ENCODE measurements at regions not wholly inside any gene's neighbourhood (a gene's known extent, or its start where the extent isn't known, plus 50 kb on each side); places are given as distances from the start of the nearest gene placed in this dataset.
A peak's percentile ranks its signal among the peaks of the same experiment; 100 is the strongest.

DNA sequence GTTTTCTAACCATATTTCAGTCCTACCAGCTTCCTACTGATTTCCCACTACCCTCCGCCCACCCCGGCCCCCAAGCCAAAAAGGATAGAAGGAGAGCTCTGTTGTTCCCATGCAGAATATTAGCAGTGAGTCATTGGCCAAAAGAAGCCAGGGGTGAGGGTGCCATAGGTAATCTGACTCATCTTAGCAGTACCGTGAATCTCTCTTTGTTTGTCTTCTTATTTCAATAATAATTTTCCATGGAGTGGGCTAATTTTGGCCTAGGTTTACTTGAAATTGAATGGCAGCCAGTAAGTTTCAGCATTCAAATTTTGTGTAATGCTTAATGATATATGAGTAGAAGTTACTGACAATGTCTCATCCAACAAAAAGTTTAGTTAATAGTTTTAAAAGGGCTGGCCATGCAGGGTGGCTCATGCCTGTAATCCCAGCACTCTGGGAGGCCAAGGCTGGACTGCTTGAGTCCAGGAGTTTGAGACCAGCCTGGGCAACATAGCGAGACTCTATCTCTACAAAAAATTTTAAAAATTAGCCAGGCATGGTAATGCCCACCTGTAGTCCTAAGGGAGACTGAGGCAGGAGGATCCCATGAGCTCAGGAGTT is 74.2 kb downstream of the C9orf152 start:
- no peak for DNase-seq (ENCODE audit: low read depth in 1 of 2, low spot score in 1 of 2)

DNA sequence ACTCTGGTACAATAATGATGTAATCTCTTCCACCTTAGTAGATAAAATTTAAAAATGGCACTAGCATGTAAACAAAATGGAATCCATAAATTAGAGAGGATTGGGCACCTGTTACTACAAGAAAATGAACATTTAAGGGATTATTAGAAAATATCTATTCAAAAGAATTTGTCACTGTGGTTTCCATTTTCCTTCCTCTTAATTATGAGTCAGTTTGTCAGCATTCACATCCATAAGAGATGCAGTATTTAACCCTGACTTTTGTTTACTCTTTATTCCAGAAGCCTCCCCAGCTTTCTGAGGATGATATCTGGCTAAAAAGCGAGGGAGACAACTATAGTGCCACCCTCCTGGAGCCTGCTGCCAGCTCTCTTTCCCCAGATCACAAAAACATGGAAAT is 72.1 kb downstream of the C9orf152 start:
- no peak for DNase-seq (ENCODE audit: low read depth in 1 of 2, low spot score in 1 of 2)

DNA sequence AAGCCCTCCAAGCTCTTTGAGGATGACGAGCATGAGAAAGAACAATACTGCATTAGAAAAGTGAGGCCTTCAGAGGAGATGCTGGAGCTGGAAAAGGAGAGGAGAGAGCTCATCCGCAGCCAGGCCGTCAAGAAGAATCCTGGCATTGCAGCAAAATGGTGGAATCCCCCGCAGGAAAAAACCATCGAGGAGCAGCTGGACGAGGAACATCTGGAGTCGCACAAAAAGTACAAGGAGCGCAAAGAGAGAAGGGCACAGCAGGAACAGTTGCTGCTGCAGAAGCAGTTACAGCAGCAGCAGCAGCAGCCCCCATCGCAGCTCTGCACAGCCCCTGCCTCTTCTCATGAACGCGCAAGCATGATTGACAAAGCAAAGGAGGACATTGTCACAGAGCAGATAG is 71.2 kb downstream of the C9orf152 start:
- DNase-seq (ENCODE audit: low read depth in 1 of 2, low spot score in 1 of 2) = no peak

DNA sequence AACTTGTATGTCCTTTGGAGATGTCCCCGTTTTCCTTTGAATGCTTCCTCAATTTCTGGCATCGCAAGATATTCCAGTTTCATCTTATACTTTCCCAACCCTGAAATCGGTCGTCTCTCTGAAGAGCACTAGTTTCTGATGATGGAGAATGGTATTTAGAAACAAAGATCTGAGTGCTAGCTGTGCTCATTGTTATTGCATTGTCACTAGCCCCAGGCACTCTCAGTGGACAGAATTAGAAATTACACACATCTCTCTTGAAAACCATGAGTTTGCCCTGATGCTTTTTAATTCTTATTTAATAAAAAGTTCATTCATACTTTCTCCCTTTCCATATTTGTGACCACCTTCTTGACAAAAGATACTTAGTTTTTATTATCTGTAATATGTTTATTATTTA is 67.7 kb downstream of the C9orf152 start:
- no peak for DNase-seq (ENCODE audit: low read depth in 1 of 2, low spot score in 1 of 2)

DNA sequence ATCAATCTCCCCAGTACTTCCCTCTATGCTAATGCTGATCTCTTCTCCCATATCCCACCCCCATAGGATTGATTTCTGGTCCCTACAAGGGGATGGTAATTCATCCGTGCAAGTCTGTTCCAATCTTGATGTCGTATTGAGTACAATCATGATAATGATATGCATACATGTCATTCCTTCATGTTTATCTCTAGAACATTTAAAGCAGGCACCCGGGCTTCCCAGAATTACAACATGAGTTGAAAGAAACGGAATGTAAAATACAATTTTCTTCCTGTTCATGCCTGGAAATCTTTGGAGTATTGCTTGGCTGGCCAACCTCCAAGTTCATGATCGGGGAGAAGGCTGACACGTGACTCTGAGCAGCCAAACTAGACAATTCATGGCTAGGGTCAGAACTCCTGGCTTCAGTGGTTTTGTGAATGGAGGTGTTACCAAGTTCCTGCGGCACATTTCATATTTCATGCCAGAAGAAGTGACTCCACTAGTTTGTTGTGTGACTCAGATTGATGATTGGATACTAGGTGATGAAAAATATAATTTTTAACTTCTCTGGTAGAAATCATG is 66.6 kb downstream of the C9orf152 start:
- no peak for DNase-seq (ENCODE audit: low read depth in 1 of 2, low spot score in 1 of 2)

DNA sequence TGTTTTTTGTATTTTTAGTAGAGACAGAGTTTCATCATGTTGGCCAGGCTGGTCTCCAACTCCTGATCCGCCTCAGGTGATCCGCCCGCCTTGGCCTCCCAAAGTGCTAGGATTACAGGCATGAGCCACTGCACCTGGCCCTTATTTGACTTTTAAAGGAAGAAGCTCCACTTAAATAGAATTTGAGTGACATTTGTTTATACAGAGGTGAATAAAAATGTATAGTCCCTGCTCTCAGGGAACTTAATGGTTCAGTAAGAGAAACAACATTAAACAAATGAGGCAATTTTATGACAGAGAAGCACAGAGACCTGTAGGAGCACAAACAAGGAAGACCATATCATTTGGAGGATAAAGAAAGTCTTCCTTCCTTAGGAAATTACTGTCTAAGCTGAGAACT is 65.7 kb downstream of the C9orf152 start:
- DNase-seq (ENCODE audit: low read depth in 1 of 2, low spot score in 1 of 2) = no peak

DNA sequence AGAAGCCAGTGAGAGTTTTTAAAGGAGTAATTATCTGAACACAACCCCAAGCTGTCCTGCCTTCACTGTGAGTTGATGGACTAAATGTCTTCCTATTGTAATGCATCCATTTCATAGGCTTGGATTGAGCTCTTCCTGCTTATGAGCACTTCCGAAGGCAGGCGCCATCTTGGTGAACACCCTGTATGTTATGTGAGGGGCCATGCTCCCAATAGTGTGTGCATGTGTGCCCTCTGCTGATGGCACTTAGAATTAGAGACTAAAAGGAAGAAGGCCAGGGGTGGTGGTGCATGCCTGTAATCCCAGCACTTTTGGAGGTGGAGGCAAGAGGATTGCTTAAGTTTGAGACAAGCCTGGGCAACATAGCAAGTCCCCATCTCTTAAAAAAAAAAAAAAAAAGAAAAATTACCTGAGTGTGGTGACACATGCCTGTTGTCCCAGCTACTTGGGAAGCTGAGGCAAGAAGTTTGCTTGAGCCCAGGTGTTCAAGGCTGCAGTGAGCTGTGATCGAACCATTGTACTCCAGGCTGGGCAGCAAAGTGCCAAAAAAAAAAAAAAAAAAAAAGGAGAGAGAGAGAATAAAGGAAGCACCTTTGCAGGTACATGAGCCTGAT is 65.0 kb downstream of the C9orf152 start:
- DNase-seq (ENCODE audit: low read depth in 1 of 2, low spot score in 1 of 2) = no peak

DNA sequence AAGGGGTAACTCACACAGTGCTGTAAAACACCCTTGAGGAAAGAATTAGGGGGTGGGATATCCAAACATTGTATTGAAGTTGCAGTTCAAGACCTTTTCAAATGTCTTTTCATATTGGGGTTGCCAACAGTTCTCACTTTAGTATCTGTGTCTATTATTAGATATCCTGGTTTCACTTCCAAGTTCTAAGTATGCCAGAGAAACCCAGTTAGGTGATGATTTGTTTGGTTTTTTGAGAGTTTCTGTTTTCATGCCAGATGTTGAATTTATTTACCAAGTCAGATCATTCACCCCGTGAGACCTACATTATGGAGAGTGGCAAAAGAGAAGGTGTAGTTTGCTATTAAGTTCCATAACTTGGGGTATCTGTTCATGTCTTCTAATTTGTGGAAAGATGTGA is 64.5 kb downstream of the C9orf152 start:
- no peak for DNase-seq (ENCODE audit: low read depth in 1 of 2, low spot score in 1 of 2)

DNA sequence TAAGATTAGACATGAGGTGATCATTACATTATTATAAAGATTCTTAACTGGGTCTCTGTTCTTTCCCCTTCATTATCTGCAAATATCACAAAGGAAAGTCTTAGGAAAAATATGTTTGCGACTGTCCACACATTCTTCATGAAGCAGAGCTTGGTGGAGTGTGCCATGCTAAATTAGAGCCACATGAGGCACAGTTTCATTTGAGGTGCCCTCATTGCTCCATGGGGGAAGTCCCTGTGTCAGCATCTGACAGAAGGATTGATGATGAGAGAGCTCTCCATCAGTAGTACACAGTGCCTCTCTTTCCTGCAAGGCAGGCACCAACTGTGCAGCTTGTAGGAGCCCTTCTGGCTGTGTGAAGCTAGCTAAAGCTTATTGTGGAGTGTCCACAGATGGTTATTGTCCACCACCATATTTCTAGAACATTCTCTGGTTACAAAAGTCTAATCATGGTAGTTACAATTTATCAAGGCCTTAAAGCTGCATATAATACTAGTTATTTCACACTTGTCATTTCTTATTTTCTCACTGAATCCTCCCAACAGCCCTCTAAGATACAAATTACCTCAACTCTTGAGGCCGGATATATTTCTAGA is 63.9 kb downstream of the C9orf152 start:
- DNase-seq (ENCODE audit: low read depth in 1 of 2, low spot score in 1 of 2) = peak in 1 of 2 donors; percentile 21

DNA sequence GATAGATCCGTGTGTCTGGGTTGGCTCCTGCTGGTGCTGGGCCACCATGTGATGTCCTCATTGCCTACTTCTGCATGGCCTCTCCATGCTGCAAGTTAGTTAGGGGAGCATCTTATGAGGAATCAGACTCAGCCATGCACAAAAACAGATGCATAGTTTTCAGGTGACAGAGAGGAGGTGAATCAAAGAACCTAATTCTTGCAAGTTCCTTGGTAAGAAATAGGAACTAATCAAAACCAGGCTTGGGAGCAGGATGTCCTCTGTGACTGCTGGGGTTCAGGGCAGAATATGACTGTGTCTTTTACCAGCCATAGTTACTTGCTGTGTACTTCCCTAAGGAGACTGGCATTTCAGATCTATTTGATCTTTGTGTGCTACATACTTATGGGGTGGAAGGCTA is 61.6 kb downstream of the C9orf152 start:
- no peak for DNase-seq (ENCODE audit: low read depth in 1 of 2, low spot score in 1 of 2)

DNA sequence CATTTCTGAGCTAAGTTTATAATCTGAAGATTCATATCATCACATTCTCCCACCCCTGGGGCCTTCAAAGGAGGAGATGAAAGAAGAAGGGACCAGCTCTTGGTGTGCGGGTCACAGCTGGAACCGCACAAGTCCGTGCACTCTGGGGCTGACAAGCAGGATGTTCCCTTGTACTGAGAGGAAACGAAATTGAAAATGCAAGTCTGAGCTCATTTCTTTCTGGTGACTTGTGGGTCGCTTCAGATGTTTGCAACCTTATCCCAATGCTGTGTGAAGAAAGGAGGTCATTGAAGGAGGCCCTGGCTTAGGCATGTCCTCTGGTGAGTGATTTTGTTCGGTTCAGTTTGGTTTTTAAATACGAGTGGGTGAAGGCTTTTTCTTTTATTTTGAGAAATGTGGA is 59.6 kb downstream of the C9orf152 start:
- peak; percentile 15 to 49 for DNase-seq (ENCODE audit: low read depth in 1 of 2, low spot score in 1 of 2)

DNA sequence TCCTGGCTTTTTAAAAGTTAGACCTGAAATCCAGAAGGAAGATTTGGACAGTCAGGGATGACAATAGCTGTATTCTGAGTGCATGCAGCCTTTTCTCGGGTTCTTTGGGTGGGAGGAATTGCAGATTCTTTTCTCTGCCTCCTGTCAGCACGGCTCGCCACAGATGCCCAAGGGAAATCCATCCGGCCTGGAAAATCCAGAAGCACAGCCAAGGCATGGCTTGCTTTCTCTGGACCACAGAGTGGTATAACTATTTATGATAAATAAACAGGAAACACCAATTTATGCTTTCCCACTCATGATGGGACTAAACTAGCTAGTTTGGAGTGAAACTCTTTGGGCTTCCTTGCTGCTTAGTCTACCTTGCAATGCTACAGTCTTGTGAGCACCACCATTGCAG is 59.1 kb downstream of the C9orf152 start:
- no peak for DNase-seq (ENCODE audit: low read depth in 1 of 2, low spot score in 1 of 2)

Data from activated CD4-positive, alpha-beta T cell treated with anti-CD3 and anti-CD28 coated beads, Interleukin-2, amount 50 U/mL, for 24 hours (primary cell).